Trophoblast cell (in vitro differentiated cells and primary cell): ENCODE measurements at regions not wholly inside any gene's neighbourhood (a gene's known extent, or its start where the extent isn't known, plus 50 kb on each side); places are given as distances from the start of the nearest gene placed in this dataset.

Experiments
- DNase-seq, 2 donors: peaks; one replicate each; pipeline ENCODE4 v3.0.0-alpha.2; 2016
- H2AFZ ChIP-seq: 2 replicates; pipeline ENCODE4 v1.6.1; 2013; ENCODE audit warnings: low read length, moderate library complexity, mild to moderate bottlenecking; ENCODE audit not compliant: insufficient read depth, poor library complexity
- H2AK5ac ChIP-seq: 2 replicates; pipeline ENCODE4 v1.6.1; 2013; ENCODE audit warnings: mild to moderate bottlenecking, low read length
- H2BK120ac ChIP-seq: 2 replicates; pipeline ENCODE4 v1.6.1; 2013; ENCODE audit warnings: low read length, mild to moderate bottlenecking, moderate library complexity; ENCODE audit not compliant: insufficient read depth, poor library complexity
- H2BK12ac ChIP-seq: 2 replicates; pipeline ENCODE4 v1.6.1; 2013; ENCODE audit warnings: mild to moderate bottlenecking, low read length, moderate library complexity
- H2BK5ac ChIP-seq: 2 replicates; pipeline ENCODE4 v1.6.1; 2013; ENCODE audit warnings: low read length, low read depth, moderate library complexity, mild to moderate bottlenecking; ENCODE audit not compliant: poor library complexity
- H3K14ac ChIP-seq: 2 replicates; pipeline ENCODE4 v1.6.1; 2013; ENCODE audit warnings: mild to moderate bottlenecking, low read length
- H3K18ac ChIP-seq: 2 replicates; pipeline ENCODE4 v1.6.1; 2013; ENCODE audit warnings: mild to moderate bottlenecking, low read length
- H3K23ac ChIP-seq: 2 replicates; pipeline ENCODE4 v1.6.1; 2013; ENCODE audit warnings: low read length
- H3K27ac ChIP-seq: 2 replicates; pipeline ENCODE4 v1.5.1; 2013; ENCODE audit warnings: low read depth, mild to moderate bottlenecking, inconsistent platforms, low read length, moderate library complexity
- H3K27me3 ChIP-seq: 2 replicates; pipeline ENCODE4 v1.6.1; 2013; ENCODE audit warnings: inconsistent platforms, mild to moderate bottlenecking, low read length, moderate library complexity; ENCODE audit not compliant: insufficient read depth
- H3K36me3 ChIP-seq, 2 experiments: 1 replicate in 1 of 2; 2 replicates in 1 of 2; pipeline ENCODE4 v1.6.1; 2013; ENCODE audit warnings: low read length in 2 of 2, mild to moderate bottlenecking in 2 of 2, moderate library complexity in 1 of 2; ENCODE audit not compliant: insufficient read depth in 2 of 2, control insufficient read depth in 1 of 2
- H3K4ac ChIP-seq: 2 replicates; pipeline ENCODE4 v1.6.1; 2013; ENCODE audit warnings: low read depth, mild to moderate bottlenecking, low read length, moderate library complexity
- H3K4me1 ChIP-seq, 2 experiments: 1 replicate in 1 of 2; 2 replicates in 1 of 2; pipeline ENCODE4 v1.6.1; 2013; ENCODE audit warnings: low read length in 2 of 2, mild to moderate bottlenecking in 2 of 2, moderate library complexity in 1 of 2; ENCODE audit not compliant: insufficient read depth in 2 of 2, control insufficient read depth in 1 of 2
- H3K4me2 ChIP-seq: 2 replicates; pipeline ENCODE4 v1.6.1; 2013; ENCODE audit warnings: inconsistent platforms, mild to moderate bottlenecking, low read length, moderate library complexity
- H3K4me3 ChIP-seq: 2 replicates; pipeline ENCODE4 v1.5.1; 2013; ENCODE audit warnings: mild to moderate bottlenecking, low read depth, low read length, inconsistent platforms
- H3K79me1 ChIP-seq: one replicate; pipeline ENCODE4 v1.6.1; 2013; ENCODE audit warnings: low read length
- H3K79me2 ChIP-seq: 2 replicates; pipeline ENCODE4 v1.6.1; 2013; ENCODE audit warnings: low read length, mild to moderate bottlenecking; ENCODE audit not compliant: control insufficient read depth, insufficient read depth, poor library complexity
- H3K9ac ChIP-seq: 2 replicates; pipeline ENCODE4 v1.6.1; 2013; ENCODE audit warnings: mild to moderate bottlenecking, low read length
- H3K9me3 ChIP-seq: 2 replicates; pipeline ENCODE4 v1.6.1; 2013; ENCODE audit warnings: low read depth, mild to moderate bottlenecking, control low read depth, inconsistent platforms, low read length; ENCODE audit not compliant: insufficient read depth
- H4K12ac ChIP-seq: 2 replicates; pipeline ENCODE4 v1.6.1; 2013; ENCODE audit warnings: low read depth, mild to moderate bottlenecking, low read length, moderate library complexity
- H4K8ac ChIP-seq: 2 replicates; pipeline ENCODE4 v1.6.1; 2013; ENCODE audit warnings: low read depth, mild to moderate bottlenecking, low read length, moderate library complexity
- H4K91ac ChIP-seq: one replicate; pipeline ENCODE4 v1.6.1; 2013; ENCODE audit warnings: low read depth, mild to moderate bottlenecking, low read length, moderate library complexity
- WGBS: extraction: QIAGEN DNeasy Blood & Tissue Kit; methylation state at CpG from one replicate; pipeline ENCODE4 v1.1.7; 2013; ENCODE audit warnings: missing lambda C conversion rate; ENCODE audit not compliant: insufficient read length, insufficient coverage; ENCODE audit errors: extremely low coverage; 5-methylcytosine and 5-hydroxymethylcytosine counted together

GRCh38 chr6:82840571-82840970, 225.1 kb downstream of the UBE3D start:
- no peak overlapping the region for H2BK5ac ChIP-seq
- no peak for DNase-seq
- H3K4ac ChIP-seq = no peak overlapping the region
- H3K9ac ChIP-seq = no peak overlapping the region
- H4K91ac ChIP-seq = no peak overlapping the region
- no peak overlapping the region for H3K23ac ChIP-seq
- H3K79me1 ChIP-seq = no peaks in the 10 kb centered on the region
- H2AK5ac ChIP-seq = no peak overlapping the region
- no peak overlapping the region for H2BK120ac ChIP-seq
- no peaks in the 10 kb centered on the region for H3K4me1 ChIP-seq
- H3K4me2 ChIP-seq = no peak overlapping the region
- no peak overlapping the region for H3K4me3 ChIP-seq
- no peak overlapping the region for H4K12ac ChIP-seq
- WGBS = no CpG with 5 or more reads among the region's 1 CpG
- H3K27me3 ChIP-seq = no peaks in the 10 kb centered on the region
- H3K79me2 ChIP-seq = no peaks in the 10 kb centered on the region
- H3K36me3 ChIP-seq = no peaks in the 10 kb centered on the region
- H3K14ac ChIP-seq = no peak overlapping the region
- no peak overlapping the region for H2AFZ ChIP-seq
- H3K18ac ChIP-seq = no peak overlapping the region
- H4K8ac ChIP-seq = no peak overlapping the region
- H3K27ac ChIP-seq = no peak overlapping the region
- no peaks in the 10 kb centered on the region for H3K9me3 ChIP-seq
- H2BK12ac ChIP-seq = no peak overlapping the region

GRCh38 chr6:82841309-82841708, 224.3 kb downstream of the UBE3D start:
- Histone ChIP-seq H4K12ac (no peak overlapping the region), H3K27me3 (no peaks in the 10 kb centered on the region), H3K14ac (no peak overlapping the region), H3K79me2 (no peaks in the 10 kb centered on the region), H2BK12ac (no peak overlapping the region), H3K23ac (no peak overlapping the region), H3K9ac (no peak overlapping the region), H3K4ac (no peak overlapping the region), H3K9me3 (no peaks in the 10 kb centered on the region), H2AK5ac (no peak overlapping the region), H3K36me3 (no peaks in the 10 kb centered on the region), H3K18ac (no peak overlapping the region), H2AFZ (no peak overlapping the region), H3K27ac (no peak overlapping the region), H2BK120ac (no peak overlapping the region), H2BK5ac (no peak overlapping the region), H3K79me1 (no peaks in the 10 kb centered on the region), H4K91ac (no peak overlapping the region), H4K8ac (no peak overlapping the region), H3K4me3 (no peak overlapping the region), H3K4me1 (no peaks in the 10 kb centered on the region), H3K4me2 (no peak overlapping the region)
- DNase-seq = no peak
- WGBS = no CpG with 5 or more reads among the region's 2 CpGs
